GM23248 (cell line): ENCODE measurements at regions not wholly inside any gene's neighbourhood (a gene's known extent, or its start where the extent isn't known, plus 50 kb on each side); places are given as distances from the start of the nearest gene placed in this dataset.
A peak's percentile ranks its signal among the peaks of the same experiment; 100 is the strongest.

ENCODE experiments used
- DNase-seq: peaks from one replicate; pipeline ENCODE4 v3.0.0-alpha.2; 2015
- H2AFZ ChIP-seq: fragments of 200-600 bp; sonication (generic); 2 replicates; pipeline ENCODE4 v1.6.1; 2016; ENCODE audit warnings: antibody characterized with exemption
- H3F3A ChIP-seq: fragments of 200-600 bp; sonication (generic); 2 replicates; pipeline ENCODE4 v1.6.1; 2016; ENCODE audit warnings: mild to moderate bottlenecking, antibody characterized with exemption, mixed run types; ENCODE audit not compliant: insufficient read depth
- H3K27ac ChIP-seq: fragments of 200-600 bp; sonication (generic); 2 replicates; pipeline ENCODE4 v1.5.1; 2016; ENCODE audit warnings: mild to moderate bottlenecking
- H3K27me3 ChIP-seq: fragments of 200-600 bp; sonication (generic); replicated peaks from 2 replicates; pipeline ENCODE4 v1.6.1; 2016; ENCODE audit warnings: mild to moderate bottlenecking; ENCODE audit not compliant: insufficient read depth
- H3K36me3 ChIP-seq: fragments of 200-600 bp; sonication (generic); 2 replicates; pipeline ENCODE4 v1.6.1; 2016; ENCODE audit warnings: low read depth, mild to moderate bottlenecking
- H3K4me1 ChIP-seq: fragments of 200-600 bp; sonication (generic); 2 replicates; pipeline ENCODE4 v1.6.1; 2016; ENCODE audit warnings: mild to moderate bottlenecking; ENCODE audit not compliant: insufficient read depth
- H3K4me2 ChIP-seq: fragments of 200-600 bp; sonication (generic); one replicate; pipeline ENCODE4 v1.6.1; 2016; ENCODE audit warnings: mild to moderate bottlenecking; ENCODE audit not compliant: unreplicated experiment
- H3K4me3 ChIP-seq: fragments of 200-600 bp; sonication (generic); 2 replicates; pipeline ENCODE4 v1.5.1; 2016; ENCODE audit warnings: mild to moderate bottlenecking
- H3K79me2 ChIP-seq: fragments of 200-600 bp; sonication (generic); 2 replicates; pipeline ENCODE4 v1.6.1; 2016; ENCODE audit warnings: mild to moderate bottlenecking; ENCODE audit not compliant: insufficient read depth
- H3K9ac ChIP-seq: fragments of 200-600 bp; sonication (generic); 2 replicates; pipeline ENCODE4 v1.6.1; 2016; ENCODE audit warnings: mild to moderate bottlenecking
- H3K9me2 ChIP-seq: fragments of 200-600 bp; sonication (generic); 2 replicates; pipeline ENCODE4 v1.6.1; 2016; ENCODE audit warnings: mixed run types, mild to moderate bottlenecking, moderate library complexity; ENCODE audit not compliant: insufficient read depth
- H3K9me3 ChIP-seq: fragments of 200-600 bp; sonication (generic); one replicate; pipeline ENCODE4 v1.6.1; 2017; ENCODE audit warnings: low read depth
- H4K20me1 ChIP-seq: fragments of 200-600 bp; sonication (generic); 2 replicates; pipeline ENCODE4 v1.6.0; 2016; ENCODE audit not compliant: insufficient read depth
- EZH2 ChIP-seq: fragments of 200-600 bp; sonication (generic); IDR thresholded peaks from 2 replicates; pipeline ENCODE4 v1.6.1; 2018; ENCODE audit warnings: antibody characterized with exemption, mild to moderate bottlenecking; ENCODE audit not compliant: insufficient read depth, poor library complexity, severe bottlenecking
- EZH2phosphoT487 ChIP-seq: fragments of 200-600 bp; sonication (generic); IDR thresholded peaks from 2 replicates; pipeline ENCODE4 v1.6.1; 2018; ENCODE audit warnings: antibody characterized with exemption, moderate library complexity, mild to moderate bottlenecking, low read depth; ENCODE audit not compliant: insufficient read depth
- WGBS, 2 experiments: methylation state at CpG; one replicate each; pipeline ENCODE4 v1.1.6; 2015 to 2017; ENCODE audit warnings: low lambda C conversion rate in 2 of 2, low coverage in 1 of 2; ENCODE audit errors: missing lambda C conversion rate in 2 of 2; 5-methylcytosine and 5-hydroxymethylcytosine counted together
- in situ Hi-C: fragments of 300-500 bp; cut with MboI; formaldehyde crosslinking; loops from 2 replicates; pipeline ENCODE4 v1.15.0; 2020

- no peak overlapping the region for H3K9ac ChIP-seq
- no peaks in the 10 kb centered on the region for H3K27me3 ChIP-seq
- H3K9me3 ChIP-seq, result no peaks in the 10 kb centered on the region
- WGBS, 2 experiments, result 83 to 85% methylated on average over 10 of the region's 10 CpGs
- H4K20me1 ChIP-seq, result no peaks in the 10 kb centered on the region
- no peak for TF ChIP-seq EZH2phosphoT487
- TF ChIP-seq EZH2, result no peak
- H3K9me2 ChIP-seq, result no peaks in the 10 kb centered on the region
- DNase-seq, result peak; percentile 46
- no peak overlapping the region for H2AFZ ChIP-seq
- no peak overlapping the region for H3K4me3 ChIP-seq
- H3K4me2 ChIP-seq, result no peak overlapping the region
- H3F3A ChIP-seq, result no peaks in the 10 kb centered on the region
- no peaks in the 10 kb centered on the region for H3K79me2 ChIP-seq
- no peak overlapping the region for H3K27ac ChIP-seq
- no peaks in the 10 kb centered on the region for H3K4me1 ChIP-seq
- in situ Hi-C loops, result no loop called here
- H3K36me3 ChIP-seq, result no peaks in the 10 kb centered on the region
Measured at GRCh38 chrX:13266641-13267345, 53.1 kb downstream of the ATXN3L start.

- Histone ChIP-seq H4K20me1 (no peaks in the 10 kb centered on the region), H3K36me3 (no peaks in the 10 kb centered on the region), H3K9me2 (no peaks in the 10 kb centered on the region), H3K9me3 (no peaks in the 10 kb centered on the region), H3K4me2 (no peak overlapping the region), H3K79me2 (no peaks in the 10 kb centered on the region), H3K4me1 (no peaks in the 10 kb centered on the region), H3K27ac (no peak overlapping the region), H3K27me3 (no peaks in the 10 kb centered on the region), H3F3A (no peaks in the 10 kb centered on the region), H3K4me3 (no peak overlapping the region), H2AFZ (no peak overlapping the region), H3K9ac (no peak overlapping the region)
- in situ Hi-C loops, result no loop called here
- 94 to 98% methylated on average over 4 of the region's 4 CpGs for WGBS, 2 experiments
- no peak for TF ChIP-seq EZH2
- no peak for TF ChIP-seq EZH2phosphoT487
- DNase-seq, result no peak
Measured at GRCh38 chrX:13265549-13266132, 54.2 kb downstream of the ATXN3L start.

GRCh38 chrX:13265111-13265510 is 54.7 kb downstream of the ATXN3L start:
- no peaks in the 10 kb centered on the region for H3F3A ChIP-seq
- no peak for DNase-seq
- H3K27me3 ChIP-seq, result no peaks in the 10 kb centered on the region
- H2AFZ ChIP-seq, result no peak overlapping the region
- H3K4me2 ChIP-seq, result no peak overlapping the region
- H3K4me1 ChIP-seq, result no peaks in the 10 kb centered on the region
- no peaks in the 10 kb centered on the region for H3K9me2 ChIP-seq
- in situ Hi-C loops, result no loop called here
- no peaks in the 10 kb centered on the region for H4K20me1 ChIP-seq
- no peaks in the 10 kb centered on the region for H3K36me3 ChIP-seq
- 100% methylated on average over 1 of the region's 1 CpG for WGBS, 2 experiments
- H3K9ac ChIP-seq, result no peak overlapping the region
- TF ChIP-seq EZH2phosphoT487, result no peak
- no peak for TF ChIP-seq EZH2
- no peak overlapping the region for H3K4me3 ChIP-seq
- H3K27ac ChIP-seq, result no peak overlapping the region
- no peaks in the 10 kb centered on the region for H3K79me2 ChIP-seq
- no peaks in the 10 kb centered on the region for H3K9me3 ChIP-seq

- Histone ChIP-seq H3K36me3 (no peaks in the 10 kb centered on the region), H3K79me2 (no peaks in the 10 kb centered on the region), H3K27me3 (no peaks in the 10 kb centered on the region), H3K27ac (no peak overlapping the region), H3K4me1 (no peaks in the 10 kb centered on the region), H3F3A (no peaks in the 10 kb centered on the region), H2AFZ (no peak overlapping the region), H3K4me3 (no peak overlapping the region), H3K4me2 (no peak overlapping the region), H3K9me3 (no peaks in the 10 kb centered on the region), H4K20me1 (no peaks in the 10 kb centered on the region), H3K9ac (no peak overlapping the region), H3K9me2 (no peaks in the 10 kb centered on the region)
- 99 to 100% methylated on average over 5 to 6 of the region's 6 CpGs for WGBS, 2 experiments
- TF ChIP-seq EZH2 (no peak), EZH2phosphoT487 (no peak)
- in situ Hi-C loops, result no loop called here
- no peak for DNase-seq
Measured at GRCh38 chrX:13263560-13264251, 56.1 kb downstream of the ATXN3L start.
